ENCODE measurements at regions not wholly inside any gene's neighbourhood (a gene's known extent, or its start where the extent isn't known, plus 50 kb on each side); places are given as distances from the start of the nearest gene placed in this dataset.
A peak's percentile ranks its signal among the peaks of the same experiment; 100 is the strongest.
"Not testable (repeated sequence)": the region's sequence is repeated elsewhere in the genome, so short reads cannot be mapped to it uniquely, and the experiment has no call there.

- no peaks in the 10 kb centered on the region for H3K9me3 ChIP-seq (ENCODE audit: low read depth)
- peak in 1 of 2 donors; percentile 6 for DNase-seq (ENCODE audit: low read depth in 1 of 2, low spot score in 1 of 2)
- no peak overlapping the region for H3K4me3 ChIP-seq
- TF ChIP-seq CTCF (IDR thresholded peaks at IDR 0.05; ENCODE audit: low read depth, low read length) = no peak
- H3K27me3 ChIP-seq = no peaks in the 10 kb centered on the region
- no peak overlapping the region for H3K27ac ChIP-seq
- no peaks in the 10 kb centered on the region for H3K36me3 ChIP-seq
- H3K4me1 ChIP-seq (ENCODE audit: low read depth) = no peaks in the 10 kb centered on the region
These were observed 77.3 kb upstream of the LSM14A start for GRCh38 chr19:34094960-34095359.

- H3K27ac ChIP-seq; H3K9me3 ChIP-seq (ENCODE audit: low read depth); H3K36me3 ChIP-seq; H3K27me3 ChIP-seq; H3K4me3 ChIP-seq; H3K4me1 ChIP-seq (ENCODE audit: low read depth); DNase-seq (ENCODE audit: low read depth in 1 of 2, low spot score in 1 of 2): not testable (repeated sequence)
These were observed 76.9 kb upstream of the LSM14A start for GRCh38 chr19:34095411-34095810.

GRCh38 chr19:34096020-34096915 lies 76.0 kb upstream of the LSM14A start:
- DNase-seq (ENCODE audit: low read depth in 1 of 2, low spot score in 1 of 2) = peak; percentile 69
- H3K27ac ChIP-seq = no peak overlapping the region
- H3K36me3 ChIP-seq = no peaks in the 10 kb centered on the region
- no peaks in the 10 kb centered on the region for H3K4me1 ChIP-seq (ENCODE audit: low read depth)
- H3K27me3 ChIP-seq = no peaks in the 10 kb centered on the region
- TF ChIP-seq CTCF (IDR thresholded peaks at IDR 0.05; ENCODE audit: low read depth, low read length) = peak; percentile 65
- H3K4me3 ChIP-seq = no peak overlapping the region
- no peaks in the 10 kb centered on the region for H3K9me3 ChIP-seq (ENCODE audit: low read depth)

- TF ChIP-seq CTCF (IDR thresholded peaks at IDR 0.05; ENCODE audit: low read depth, low read length) = no peak
- Histone ChIP-seq H3K27me3 (no peaks in the 10 kb centered on the region), H3K9me3 (ENCODE audit: low read depth) (no peaks in the 10 kb centered on the region), H3K4me3 (no peak overlapping the region), H3K36me3 (no peaks in the 10 kb centered on the region), H3K27ac (no peak overlapping the region), H3K4me1 (ENCODE audit: low read depth) (peaks cover 7% of the 10 kb centered on the region)
- no peak for DNase-seq (ENCODE audit: low read depth in 1 of 2, low spot score in 1 of 2)
These were observed 68.2 kb upstream of the LSM14A start for GRCh38 chr19:34104096-34104495.

GRCh38 chr19:34104557-34104956 lies 67.7 kb upstream of the LSM14A start:
- Histone ChIP-seq H3K27ac (no peak overlapping the region), H3K9me3 (ENCODE audit: low read depth) (no peaks in the 10 kb centered on the region), H3K27me3 (no peaks in the 10 kb centered on the region), H3K4me3 (no peak overlapping the region), H3K36me3 (no peaks in the 10 kb centered on the region), H3K4me1 (ENCODE audit: low read depth) (peaks cover 7% of the 10 kb centered on the region)
- DNase-seq (ENCODE audit: low read depth in 1 of 2, low spot score in 1 of 2) = no peak
- no peak for TF ChIP-seq CTCF (IDR thresholded peaks at IDR 0.05; ENCODE audit: low read depth, low read length)

GRCh38 chr19:34109596-34109995 lies 62.7 kb upstream of the LSM14A start:
- TF ChIP-seq CTCF (IDR thresholded peaks at IDR 0.05; ENCODE audit: low read depth, low read length) = no peak
- no peaks in the 10 kb centered on the region for H3K9me3 ChIP-seq (ENCODE audit: low read depth)

More at GRCh38 chr19:34109596-34109995, 62.7 kb upstream of the LSM14A start:
- no peaks in the 10 kb centered on the region for H3K36me3 ChIP-seq
- no peaks in the 10 kb centered on the region for H3K27me3 ChIP-seq
- DNase-seq (ENCODE audit: low read depth in 1 of 2, low spot score in 1 of 2) = no peak
- no peak overlapping the region for H3K27ac ChIP-seq
- H3K4me3 ChIP-seq = no peak overlapping the region
- H3K4me1 ChIP-seq (ENCODE audit: low read depth) = peaks cover under 1% of the 10 kb centered on the region
